ENCODE measurements at regions not wholly inside any gene's neighbourhood (a gene's known extent, or its start where the extent isn't known, plus 50 kb on each side); places are given as distances from the start of the nearest gene placed in this dataset.
"Not testable (repeated sequence)": the region's sequence is repeated elsewhere in the genome, so short reads cannot be mapped to it uniquely, and the experiment has no call there.

DNA sequence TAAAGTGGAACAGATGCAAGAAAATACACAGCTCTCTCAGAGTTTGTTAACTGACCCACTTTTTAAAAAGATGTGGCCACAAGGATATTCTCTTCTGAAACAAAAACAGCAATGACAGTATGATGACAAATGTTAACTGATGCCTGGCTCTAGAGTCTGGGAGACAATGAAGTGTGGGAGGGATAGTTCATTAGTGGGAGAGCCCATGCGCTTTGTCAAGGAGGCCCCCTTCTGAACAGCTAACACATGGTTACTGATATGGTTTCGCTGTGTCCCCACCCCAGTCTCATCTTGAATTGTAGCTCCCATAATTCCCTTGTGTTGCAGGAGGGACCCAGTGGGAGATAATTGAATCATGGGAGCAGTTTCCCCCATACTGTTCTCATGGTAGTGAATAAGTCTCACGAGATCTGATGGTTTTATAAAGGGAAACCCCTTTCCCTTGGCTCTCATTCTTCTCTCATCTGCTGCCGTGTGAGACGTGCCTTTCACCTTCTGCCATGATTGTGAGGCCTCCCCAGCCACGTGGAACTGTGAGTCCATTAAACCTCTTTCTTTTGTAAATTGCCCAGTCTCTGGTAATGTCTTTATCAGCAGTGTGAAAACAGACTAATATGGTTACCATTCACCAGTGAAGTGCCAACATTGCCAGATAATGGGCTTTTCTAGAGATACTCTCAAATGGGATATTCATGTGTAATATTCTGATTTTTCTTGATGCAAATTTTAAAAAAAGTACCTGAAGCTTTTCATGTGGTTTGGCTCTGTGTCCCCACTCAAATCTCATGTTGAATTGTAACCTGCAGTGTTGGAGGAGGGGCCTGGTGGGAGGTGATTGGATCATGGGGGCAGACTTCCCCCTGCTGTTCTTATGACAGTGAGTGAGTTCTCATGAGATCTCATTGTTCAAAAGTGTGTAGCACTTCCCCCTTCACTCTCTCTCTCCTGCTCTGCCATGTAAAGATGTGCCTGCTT is 435.8 kb downstream of the SHISA9 start:
- not testable (repeated sequence) for DNase-seq (ENCODE audit: low read depth)

DNA sequence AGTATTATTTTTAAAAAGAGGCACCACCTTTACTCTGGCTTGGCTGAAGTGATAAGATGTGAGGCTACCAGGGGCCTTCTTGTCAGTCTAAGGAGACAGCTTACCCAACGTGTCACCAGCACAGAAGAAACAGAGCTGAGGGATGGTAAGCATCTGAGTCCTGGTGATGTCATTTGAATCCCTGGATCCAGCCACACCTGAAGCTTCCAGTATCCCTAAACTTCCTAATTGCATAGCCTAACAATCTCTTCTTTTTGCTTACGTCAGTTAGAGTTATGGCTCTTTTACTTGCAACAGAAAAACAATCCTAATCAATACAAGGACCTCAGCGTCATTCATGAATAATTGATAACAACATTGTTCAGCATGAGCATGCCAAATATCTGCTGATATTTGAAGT is 436.6 kb downstream of the SHISA9 start:
- no peak for DNase-seq (ENCODE audit: low read depth)

DNA sequence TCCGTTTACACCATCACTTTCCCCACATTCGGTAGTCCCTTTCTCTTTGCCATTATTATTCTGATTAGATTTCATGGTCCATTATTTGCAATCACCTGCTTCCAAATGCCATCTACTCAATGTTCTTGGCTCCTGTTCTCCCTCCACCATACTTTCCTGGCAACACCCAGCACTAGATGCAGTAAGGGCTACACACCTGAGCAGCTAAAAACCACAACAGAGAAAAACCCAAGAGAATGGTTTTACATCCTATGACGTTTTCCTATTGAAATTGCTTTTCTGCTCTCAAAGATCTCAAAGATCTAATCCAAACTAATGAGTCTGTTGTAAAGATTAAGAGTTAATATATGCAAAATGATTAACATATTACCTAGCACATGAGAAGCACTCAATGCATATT is 441.3 kb downstream of the SHISA9 start:
- no peak for DNase-seq (ENCODE audit: low read depth)

DNA sequence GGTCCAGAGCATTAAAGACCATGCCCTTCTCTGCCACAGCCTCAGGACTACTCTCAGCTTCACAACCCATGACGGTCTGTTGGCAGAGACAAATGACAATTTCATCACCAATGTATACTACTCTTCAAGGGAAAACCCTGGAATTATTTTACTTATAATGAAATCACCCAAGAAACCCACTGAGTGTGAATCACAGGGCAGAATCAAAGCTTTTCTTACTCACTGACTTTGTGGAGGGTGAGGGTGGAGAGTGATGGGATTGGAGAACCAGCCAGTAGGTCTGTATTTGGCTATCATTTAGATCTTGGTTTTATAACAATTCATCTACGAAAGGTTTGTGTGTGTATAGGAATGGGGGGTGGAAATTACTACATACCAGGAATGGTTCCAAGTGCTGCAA is 442.6 kb downstream of the SHISA9 start:
- no peak for DNase-seq (ENCODE audit: low read depth)

DNA sequence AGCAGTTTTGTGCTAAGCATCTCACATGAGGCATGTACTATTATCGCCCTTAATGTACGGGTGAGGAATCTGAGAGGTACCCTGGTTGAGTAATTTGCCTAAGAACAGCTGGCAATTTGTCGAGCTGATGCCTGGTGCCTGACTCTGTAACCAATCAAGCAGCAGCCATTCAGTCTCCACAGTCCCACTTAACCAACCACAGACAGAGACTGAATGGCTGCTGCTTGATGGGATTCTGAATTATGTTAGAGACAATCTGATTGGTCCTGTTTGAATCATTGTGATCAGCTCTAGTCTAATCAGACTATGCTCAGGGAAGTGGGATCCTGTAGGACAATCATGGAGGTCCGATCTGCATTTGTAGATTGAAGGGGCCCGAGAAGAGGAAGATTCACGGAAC is 447.0 kb downstream of the SHISA9 start:
- DNase-seq (ENCODE audit: low read depth): no peak

DNA sequence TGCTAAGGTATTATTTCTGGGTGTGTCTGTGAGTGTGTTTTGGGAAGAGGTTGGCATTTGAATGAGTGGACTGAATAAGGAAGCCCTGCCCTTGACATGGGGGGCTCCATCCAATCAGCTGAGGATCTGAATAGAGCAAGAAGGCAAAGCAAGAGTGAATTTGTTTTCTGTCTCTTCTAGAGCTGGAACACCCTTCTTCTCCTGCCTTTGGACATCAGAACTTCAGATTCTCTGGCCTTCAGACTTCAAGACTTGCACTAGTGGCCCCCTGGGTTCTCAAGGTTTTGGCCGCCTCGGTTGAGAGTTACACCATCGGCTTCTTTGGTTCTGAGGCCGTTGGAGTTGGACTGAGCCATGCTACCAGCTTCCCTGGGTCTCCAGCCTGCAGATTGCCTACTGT is 448.6 kb downstream of the SHISA9 start:
- no peak for DNase-seq (ENCODE audit: low read depth)

DNA sequence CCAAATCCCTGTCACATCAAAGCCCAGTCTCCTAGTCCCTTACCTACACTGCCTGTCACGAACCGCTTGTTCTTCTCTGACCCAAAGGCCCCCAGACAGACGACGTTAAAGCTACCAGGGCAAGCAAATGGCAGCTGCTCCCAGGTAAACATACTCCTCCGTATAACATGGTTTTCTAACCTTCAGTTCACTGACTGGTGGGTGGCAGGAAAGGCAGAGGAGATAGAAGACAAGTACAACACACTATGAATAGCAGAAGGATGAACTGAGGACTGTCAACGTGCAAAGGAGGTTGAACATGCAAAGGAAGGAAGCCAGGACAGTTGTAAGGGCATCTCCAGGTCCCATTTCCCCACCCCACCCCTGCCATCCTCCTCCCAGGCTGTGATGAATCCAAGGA is 449.8 kb downstream of the SHISA9 start:
- no peak for DNase-seq (ENCODE audit: low read depth)

DNA sequence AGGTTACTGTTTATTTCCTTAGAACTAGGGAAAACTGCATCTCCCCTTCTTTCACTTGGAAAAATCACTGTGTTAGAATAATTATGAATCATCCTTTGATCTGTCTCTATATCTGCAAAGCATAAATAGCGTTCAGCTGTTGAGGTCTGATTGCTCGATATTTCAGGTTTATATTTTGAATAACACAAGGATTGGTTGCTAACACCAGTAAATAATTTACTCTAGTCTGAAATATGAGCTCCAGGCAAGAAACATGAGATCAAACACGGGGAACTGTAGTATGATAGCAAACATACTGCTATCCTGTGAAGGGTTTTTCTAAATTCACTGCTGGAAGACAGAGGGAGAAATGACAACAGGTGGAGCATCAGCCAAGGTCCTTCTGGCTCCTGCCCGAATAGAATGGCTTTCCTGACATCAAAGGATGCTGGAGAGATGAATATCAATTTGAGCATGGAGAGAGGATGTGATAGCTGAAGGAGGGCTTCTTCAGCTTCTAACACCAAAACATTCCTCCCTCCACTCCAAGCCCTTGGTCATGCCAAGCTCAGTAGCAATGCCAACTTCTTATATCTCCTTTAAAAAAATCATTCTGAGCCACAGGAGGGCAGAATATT is 450.3 kb downstream of the SHISA9 start:
- no peak for DNase-seq (ENCODE audit: low read depth)

DNA sequence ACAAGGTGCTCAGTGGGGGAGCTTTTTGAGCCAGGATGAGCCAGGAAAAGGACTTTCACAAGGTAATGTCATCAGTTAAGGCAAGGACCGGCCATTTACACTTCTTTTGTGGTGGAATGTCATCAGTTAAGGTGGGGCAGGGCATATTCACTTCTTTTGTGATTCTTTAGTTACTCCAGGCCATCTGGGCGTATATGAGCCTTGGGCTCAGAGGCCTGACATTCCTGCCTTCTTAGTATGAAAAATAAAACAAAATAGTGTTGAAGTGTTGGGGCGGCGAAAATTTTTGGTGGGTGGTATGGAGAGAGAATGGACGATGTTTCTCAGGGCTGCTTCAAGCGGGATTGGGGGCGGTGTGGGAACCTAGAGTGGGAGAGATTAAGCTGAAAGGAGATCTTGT is 451.4 kb downstream of the SHISA9 start:
- not testable (repeated sequence) for DNase-seq (ENCODE audit: low read depth)

DNA sequence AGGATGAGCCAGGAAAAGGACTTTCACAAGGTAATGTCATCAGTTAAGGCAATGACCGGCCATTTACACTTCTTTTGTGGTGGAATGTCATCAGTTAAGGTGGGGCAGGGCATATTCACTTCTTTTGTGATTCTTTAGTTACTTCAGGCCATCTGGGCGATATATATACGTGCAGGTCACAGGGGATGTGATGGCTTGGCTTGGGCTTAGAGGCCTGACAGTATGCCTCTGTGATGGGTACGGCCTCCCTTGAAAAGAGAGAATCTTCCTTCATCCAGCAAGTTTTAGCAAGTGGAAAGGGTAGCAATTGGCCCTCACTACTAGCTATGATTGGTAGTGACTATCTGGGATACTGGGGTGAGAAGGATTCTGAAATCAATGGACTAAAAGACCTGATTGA is 456.4 kb downstream of the SHISA9 start:
- not testable (repeated sequence) for DNase-seq (ENCODE audit: low read depth)

DNA sequence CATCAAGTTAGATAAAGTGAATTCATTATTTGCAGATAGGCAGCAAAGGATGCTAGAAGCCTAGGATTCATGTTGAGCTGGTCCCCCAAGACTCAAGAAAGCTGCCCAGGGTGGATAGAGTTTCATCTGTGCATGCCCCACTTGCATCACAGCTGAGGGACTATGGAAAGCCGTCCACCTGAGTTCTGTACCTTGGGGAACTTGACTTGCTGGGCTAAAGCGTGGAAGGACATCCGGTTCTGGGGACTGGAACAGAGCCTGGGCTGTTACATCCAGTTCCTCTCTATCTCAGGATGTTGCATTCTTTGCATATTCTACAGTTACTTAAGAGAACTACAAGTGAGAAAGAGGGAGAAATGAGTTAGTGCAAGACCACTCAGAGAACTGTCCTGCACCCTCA is 458.4 kb downstream of the SHISA9 start:
- DNase-seq (ENCODE audit: low read depth): no peak

DNA sequence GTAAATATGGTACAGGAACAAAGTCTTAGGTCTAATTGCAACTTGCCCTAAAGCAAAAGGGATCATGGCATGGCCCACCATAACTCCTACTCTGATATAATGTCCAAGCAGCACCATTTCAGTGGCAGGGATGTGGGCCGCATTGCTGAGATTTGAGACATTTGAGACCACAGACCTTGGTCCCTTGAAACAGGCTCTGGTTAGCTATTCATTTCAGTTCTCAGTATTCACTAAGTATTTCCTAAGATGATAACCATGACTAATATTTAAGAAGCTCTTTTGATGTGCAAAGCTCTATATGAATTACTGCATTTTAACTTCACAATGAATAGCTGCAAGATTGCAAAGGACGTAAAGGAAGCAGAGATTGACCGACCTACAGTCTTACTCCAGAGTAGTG is 471.0 kb downstream of the SHISA9 start:
- DNase-seq (ENCODE audit: low read depth): no peak

DNA sequence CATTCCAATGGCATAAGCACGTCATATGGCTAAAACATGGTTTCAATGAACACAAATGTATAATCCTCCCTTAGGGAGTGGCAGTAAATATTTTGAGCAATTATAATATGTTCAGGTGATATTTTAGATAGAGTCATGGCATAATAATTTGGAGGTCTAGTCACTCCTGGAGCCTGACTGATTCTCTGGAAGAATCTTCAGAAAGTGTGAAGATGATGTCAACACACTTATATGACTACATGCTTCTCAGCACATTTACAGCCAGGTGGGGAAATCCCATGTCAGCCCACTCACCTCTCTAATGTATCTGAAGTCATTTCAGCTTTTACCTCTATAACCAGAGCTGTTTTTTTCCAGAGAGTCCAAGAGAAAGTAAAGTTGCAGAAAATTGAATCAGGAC is 474.8 kb downstream of the SHISA9 start:
- no peak for DNase-seq (ENCODE audit: low read depth)

DNA sequence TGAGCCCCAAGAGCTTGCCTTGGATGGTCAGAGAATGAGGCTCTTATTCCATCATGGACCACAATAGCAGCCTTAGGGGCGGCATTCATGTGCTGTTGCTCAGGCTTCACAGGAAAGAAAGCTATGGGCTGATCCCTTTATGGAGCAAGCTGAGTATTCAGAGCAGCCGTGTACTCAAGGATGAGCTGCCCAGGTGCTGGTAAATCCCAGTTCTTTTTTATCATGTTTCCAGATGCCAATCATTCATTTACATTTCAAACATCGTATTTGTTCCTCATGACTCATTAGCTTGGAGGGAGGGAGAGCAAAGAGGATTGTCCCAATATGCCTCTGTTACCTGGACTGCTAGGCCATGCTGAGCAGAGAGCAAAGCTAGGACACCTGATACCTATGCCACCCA is 475.7 kb downstream of the SHISA9 start:
- no peak for DNase-seq (ENCODE audit: low read depth)

DNA sequence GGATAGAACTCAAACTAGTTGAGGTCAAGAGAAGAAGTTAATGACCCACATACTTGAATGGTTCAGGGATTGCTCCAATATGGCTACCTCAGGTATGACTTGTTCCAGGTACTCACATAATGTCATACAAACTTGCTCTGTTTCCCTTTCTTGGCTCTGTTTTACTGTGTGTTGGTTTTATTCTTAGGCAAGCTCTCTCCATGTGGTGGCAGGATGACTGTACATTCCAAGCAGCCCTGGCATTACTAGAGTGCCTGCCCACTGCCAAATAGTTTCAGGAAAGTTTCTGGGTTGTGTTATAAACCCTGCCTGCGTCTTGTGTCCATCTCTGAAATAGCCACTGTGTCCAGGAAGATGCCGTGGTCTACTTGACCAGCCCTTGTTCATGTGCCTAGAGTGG is 476.8 kb downstream of the SHISA9 start:
- DNase-seq (ENCODE audit: low read depth): no peak

DNA sequence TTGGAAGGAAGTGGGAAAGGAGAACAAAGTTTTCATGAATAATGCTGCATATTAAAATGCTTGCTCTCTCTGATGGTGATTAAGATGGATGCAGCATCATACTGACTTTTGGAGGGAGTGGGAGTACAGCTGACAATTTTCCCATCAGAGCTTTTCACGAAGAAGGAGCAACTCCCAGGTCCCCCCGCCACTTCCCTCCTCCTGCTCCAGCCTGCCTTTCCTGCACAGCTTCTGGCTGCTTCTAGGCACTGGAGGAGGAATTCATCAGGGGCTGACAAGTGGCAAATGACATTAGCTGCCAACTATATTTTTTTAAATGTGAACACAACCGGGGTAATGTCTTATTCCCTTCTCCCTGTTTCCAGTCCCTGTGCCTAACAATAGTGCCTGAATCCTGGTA is 477.9 kb downstream of the SHISA9 start:
- DNase-seq (ENCODE audit: low read depth): no peak

DNA sequence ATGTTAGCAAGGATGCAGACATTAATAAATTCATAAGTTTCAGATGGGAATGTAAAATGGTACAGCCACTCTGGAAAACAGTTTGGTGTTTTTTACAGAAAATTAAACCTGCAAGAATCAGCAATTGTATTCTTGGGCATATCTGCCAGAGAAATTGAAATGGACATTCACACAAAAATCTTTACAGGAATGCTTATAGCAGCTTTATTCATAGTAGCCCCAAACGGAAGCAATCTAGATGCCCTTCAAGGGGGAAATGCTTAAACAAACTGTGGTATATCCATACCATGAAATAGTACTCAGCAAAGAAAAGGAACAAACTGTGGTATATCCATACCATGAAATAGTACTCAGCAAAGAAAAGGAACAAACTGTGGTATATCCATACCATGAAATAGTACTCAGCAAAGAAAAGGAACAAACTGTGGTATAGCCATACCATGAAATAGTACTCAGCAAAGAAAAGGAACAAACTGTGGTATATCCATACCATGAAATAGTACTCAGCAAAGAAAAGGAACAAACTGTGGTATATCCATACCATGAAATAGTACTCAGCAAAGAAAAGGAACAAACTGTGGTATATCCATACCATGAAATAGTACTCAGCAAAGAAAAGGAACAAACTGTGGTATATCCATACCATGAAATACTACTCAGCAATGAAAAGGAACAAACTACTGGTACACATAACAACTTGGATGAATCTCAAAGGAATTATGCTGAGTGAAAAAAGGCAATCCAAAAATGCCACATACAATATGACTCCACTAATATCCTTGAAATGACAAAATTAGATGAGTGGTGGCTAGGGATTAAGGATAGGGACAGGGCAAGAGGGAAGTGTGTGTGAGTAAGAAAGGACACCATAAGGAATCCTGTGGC is 484.0 kb downstream of the SHISA9 start:
- DNase-seq (ENCODE audit: low read depth): not testable (repeated sequence)

DNA sequence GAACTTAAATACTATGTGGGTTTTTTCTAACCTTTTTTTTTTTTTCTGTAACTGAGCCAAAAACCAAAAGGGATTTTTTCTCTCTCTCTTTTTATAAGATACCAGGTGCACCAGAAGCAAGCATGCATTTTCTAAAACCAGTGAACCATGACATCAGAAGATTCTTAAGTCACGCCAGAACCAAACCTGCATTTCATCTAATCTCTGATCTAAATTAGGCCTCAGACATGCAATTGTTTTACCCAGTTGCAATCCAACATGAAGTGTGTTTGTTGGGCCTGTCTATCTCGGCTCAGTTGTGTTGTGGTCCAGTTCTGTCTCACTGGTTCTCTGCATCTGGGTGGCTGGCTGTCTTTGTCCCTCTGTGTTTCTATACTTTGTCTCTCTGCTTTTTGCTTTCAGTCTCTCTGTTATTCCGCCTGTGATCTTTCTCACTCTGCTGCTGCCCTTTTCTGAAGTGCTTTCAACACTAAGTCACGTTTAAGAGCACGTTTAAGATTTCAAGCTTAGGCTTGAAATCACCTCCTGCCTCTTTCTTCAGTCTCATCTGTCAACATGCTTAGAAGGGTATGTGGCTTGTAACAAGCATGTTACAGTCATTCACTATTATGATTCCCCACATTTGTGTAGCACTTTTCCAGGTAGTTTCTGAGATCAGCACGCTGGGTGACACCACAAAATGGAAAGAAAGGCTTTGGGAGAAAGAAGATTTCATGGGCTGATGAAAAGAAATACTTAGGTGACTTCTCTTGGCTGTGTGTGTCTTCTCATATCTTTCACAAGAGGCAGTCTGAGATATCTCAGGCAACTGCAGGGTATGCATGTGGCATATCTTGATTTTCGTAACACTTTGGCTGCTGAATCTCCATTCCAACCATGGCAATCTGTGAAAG is 488.9 kb downstream of the SHISA9 start:
- no peak for DNase-seq (ENCODE audit: low read depth)

DNA sequence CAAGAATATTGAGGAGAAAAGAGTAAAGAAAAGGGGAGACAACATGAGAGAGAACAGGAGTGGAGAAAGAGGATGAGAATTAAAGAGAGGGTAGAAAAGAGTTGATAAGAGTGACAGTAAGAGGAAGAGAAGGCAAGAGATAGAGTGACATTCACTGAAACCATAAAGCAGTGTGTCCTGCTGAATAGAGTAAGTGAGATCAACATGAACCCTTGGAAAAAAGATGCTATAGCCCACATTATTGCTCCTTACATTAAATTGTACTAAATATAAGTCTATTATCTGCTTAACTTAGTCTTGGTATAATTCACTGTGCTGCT is 489.5 kb downstream of the SHISA9 start:
- DNase-seq (ENCODE audit: low read depth): no peak

DNA sequence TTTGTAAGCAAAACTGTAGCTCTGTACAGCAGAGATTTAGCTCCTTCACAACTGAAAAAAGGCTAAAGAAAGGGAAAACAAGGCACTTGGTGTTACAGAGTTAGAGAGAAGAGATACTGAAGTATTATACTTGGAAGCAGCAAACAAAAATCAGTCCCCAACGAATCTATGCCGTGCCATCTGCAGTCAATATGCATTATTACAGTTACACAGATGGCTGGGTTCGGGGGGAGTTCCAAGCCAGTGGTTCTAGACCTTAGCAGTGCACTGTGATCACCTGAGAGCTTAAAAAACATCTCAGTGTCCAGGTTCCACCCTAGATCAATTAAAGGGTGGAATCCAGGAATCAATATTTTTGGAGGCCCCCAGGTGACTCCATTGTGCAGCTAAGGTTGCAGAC is 489.9 kb downstream of the SHISA9 start:
- no peak for DNase-seq (ENCODE audit: low read depth)

DNA sequence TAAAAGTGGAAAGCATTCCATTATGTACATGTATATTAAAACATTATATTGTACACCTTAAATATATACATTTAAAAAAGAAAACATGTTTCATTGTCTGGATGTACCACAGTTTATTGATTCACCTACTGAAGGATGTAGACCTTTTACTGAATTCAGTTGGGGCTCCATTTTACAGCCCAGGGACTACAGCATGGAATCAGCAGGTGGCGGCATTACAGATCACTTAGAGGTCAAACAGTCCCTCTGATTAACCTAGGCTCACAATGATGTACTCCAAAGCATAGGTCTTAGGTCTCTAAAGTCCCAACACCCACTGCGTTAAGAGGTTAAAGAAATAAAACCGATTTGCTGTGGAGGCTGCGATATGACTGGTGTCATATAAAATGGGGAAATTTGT is 490.9 kb downstream of the SHISA9 start:
- no peak for DNase-seq (ENCODE audit: low read depth)

DNA sequence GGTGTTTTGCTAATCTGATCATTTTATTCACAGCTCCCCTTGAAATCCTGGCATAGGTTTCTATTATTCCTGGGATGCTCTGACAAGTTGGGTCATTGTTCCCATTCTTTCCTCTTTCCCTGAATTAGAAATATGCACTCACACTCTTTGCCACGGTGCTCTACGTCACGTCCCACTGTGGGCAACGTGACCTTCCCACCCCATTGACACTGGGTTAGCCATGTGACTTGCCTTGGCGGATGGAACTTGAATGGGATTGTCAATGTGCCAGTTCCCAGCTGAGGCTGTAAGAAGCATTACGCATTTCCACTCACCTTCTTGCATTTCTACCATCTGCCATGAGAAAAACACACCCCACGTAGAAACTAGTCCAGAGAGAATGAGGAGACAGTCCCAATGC is 492.4 kb downstream of the SHISA9 start:
- DNase-seq (ENCODE audit: low read depth): no peak

Data from CMK (cell line).